Mucosa of gallbladder (tissue), 1 donor: ENCODE measurements at regions not wholly inside any gene's neighbourhood (a gene's known extent, or its start where the extent isn't known, plus 50 kb on each side); places are given as distances from the start of the nearest gene placed in this dataset.

Source experiments
- DNase-seq: peaks from one replicate; pipeline ENCODE4 v3.0.0-alpha.2; 2020; ENCODE audit warnings: low spot score
- donor health status: DM: no; HTN: no; CAD: no.

GRCh38 chr11:19595840-19596751 is 116.5 kb upstream of the NAV2 start:
- DNase-seq, result no peak

GRCh38 chr11:19595499-19595839 is 117.2 kb upstream of the NAV2 start:
- DNase-seq, result no peak

- no peak for DNase-seq
These were observed 118.3 kb upstream of the NAV2 start for GRCh38 chr11:19594326-19594725.

DNA sequence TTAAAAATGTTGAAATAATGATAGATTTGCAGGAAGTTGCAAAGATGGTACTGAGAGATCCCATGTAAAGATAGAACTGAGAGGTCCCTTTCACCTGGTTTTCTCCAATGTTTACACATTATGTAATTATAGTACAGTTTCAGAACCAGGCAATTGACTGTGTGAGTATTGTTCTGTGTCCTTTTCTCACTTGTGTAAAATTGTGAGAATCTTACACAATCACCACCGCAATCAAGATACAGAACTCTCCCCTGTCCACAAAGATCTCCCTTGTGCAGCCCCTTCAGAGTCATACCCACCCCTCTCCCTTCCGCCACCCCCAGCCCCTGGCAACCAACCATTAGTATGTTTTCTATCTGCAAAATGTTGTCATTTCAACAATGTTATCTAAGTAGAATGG is 119.8 kb upstream of the NAV2 start:
- no peak for DNase-seq

DNA sequence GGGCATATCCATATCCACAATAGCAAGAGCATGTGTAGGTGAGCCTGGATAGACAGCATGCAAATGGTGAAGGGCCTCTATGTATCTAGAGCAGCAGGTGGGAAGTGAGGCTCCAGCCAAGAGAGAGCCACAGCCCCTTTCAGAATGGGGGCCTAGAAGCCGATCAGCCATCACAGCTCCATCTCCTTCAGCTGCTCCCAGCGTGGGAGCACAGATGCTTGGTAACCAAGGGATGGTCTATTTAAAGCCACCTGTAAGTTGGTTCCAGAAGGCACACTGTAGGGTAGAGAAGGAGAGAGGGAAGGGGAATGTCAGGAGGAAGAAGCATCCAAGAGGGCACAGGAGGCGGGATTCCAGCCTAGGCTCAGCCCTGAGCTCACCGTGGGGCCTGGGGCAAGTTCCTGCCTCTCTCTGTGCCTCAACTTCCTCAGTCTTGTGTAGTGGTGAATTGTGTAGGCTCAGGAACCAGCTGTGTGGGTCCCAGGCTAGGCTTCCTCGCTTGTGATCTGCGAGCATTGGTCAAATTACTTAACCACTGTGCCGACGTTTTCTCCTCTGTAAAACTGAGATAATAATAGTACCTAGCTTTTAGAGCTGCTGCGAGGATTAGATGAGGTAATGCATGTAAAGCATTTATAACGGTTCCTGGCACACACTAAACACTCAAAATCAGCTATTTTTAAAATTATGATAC is 122.9 kb upstream of the NAV2 start:
- DNase-seq, result no peak

- no peak for DNase-seq
These were observed 124.7 kb upstream of the NAV2 start for GRCh38 chr11:19587979-19588378.

- no peak for DNase-seq
These were observed 132.0 kb upstream of the NAV2 start for GRCh38 chr11:19580646-19581045.

DNA sequence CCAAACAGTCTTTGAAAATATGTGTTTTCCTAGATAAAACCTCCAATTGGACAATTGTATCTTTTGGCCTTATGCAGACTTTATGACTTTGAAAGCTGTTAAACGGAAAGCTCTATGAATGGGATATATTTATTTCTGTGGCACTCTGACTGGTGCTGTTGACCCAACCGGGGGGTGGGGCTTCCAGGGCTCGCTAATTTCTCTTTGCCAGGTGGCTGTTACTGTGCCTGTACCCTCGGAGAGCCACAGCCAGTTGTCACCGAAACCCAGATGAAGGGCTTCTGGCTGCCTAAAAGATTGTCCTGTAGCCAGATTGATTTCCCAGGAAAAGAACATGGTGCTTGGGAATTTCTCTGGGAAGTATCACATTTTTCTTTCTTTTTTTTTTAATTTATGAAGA is 132.7 kb upstream of the NAV2 start:
- DNase-seq, result no peak

DNA sequence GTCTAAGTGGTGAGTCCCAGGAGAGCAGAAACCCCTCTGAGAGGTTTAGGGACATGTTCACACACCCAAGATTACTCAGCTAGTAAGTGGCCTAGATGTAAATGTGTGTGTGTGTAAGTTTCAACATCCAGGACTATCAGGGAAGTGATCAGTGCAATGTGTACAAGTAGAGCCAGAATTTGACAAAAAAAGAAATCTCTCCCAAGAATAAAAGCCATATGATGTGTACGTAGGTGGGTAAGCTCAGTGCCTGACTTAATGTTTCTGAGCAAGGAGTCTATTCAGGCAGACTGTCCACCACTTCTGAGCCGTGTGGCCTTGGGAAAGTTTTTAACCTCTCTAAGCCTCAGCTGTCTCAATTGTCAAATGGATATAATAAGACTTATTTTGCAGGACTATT is 133.8 kb upstream of the NAV2 start:
- DNase-seq, result no peak

- DNase-seq, result peak; percentile 26
These were observed 134.5 kb upstream of the NAV2 start for GRCh38 chr11:19577976-19578619.

DNA sequence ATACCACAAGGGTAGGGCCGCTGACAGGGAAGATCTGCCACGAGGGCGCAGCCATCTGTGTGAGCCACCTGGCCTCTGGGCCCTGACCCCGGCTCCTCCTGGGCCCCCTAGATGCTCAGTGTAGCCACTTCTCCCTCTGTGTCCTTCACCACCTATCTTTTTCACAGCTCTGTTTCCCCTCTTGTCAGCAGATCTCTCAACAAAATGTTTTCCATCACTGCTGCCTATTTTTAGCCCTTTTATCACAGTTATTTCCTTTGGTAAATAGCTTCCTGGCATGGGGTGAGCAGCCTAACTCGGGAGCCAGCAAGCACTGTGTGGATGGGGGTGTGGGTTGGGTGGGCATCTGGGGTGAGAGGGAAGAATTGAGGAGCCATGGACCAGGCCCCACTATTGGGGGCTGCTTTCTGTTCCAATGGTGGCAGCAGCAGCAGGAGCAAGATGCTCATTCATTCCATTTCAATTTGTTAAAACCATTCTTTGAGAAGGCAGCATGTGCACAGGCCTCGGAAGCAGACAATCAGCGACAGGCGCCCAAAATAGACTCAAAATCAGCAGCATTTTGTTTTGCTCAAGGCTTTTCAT is 135.2 kb upstream of the NAV2 start:
- DNase-seq, result no peak

DNA sequence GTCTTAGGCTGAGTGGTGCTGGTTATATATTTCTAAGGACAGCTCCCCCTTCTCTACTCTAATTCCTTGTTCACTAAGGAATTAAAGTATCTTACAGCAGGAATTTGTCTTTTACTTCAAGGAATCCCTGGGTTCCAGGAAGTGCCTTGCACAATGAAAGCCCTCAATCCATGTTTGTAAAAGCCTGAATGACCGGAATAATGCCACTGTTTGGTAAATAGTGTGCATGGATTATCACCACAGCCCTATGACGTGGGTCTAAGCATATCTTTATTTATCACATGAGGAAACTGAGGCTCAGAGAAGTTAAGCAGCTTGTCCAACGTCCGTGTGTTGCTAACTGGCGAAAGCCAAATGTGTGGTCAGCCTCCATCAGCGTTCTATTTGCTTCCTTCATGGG is 135.7 kb upstream of the NAV2 start:
- DNase-seq, result no peak

- DNase-seq, result no peak
These were observed 136.6 kb upstream of the NAV2 start for GRCh38 chr11:19576054-19576453.

GRCh38 chr11:19574916-19575315 is 137.7 kb upstream of the NAV2 start:
- no peak for DNase-seq

- DNase-seq, result no peak
These were observed 139.0 kb upstream of the NAV2 start for GRCh38 chr11:19573666-19574065.

DNA sequence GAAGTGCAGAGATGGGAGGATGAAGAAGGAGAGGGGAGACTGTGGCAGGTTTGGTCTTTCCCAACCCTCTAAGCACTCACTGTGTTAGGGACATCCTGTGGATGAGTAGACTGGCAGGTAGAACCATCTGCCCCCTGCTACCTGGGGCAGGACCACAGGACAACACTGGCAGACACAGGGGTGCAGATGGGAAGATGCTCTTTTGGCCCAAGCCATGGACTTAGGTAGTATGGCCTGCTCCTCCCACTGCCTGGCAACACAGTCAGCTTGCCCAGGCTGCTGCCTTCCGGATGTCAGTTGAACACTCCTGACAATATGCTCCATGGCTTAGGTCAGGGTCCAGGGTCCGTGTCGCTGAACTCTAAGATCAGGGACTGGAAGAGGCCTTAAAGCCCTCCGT is 140.7 kb upstream of the NAV2 start:
- DNase-seq, result no peak

DNA sequence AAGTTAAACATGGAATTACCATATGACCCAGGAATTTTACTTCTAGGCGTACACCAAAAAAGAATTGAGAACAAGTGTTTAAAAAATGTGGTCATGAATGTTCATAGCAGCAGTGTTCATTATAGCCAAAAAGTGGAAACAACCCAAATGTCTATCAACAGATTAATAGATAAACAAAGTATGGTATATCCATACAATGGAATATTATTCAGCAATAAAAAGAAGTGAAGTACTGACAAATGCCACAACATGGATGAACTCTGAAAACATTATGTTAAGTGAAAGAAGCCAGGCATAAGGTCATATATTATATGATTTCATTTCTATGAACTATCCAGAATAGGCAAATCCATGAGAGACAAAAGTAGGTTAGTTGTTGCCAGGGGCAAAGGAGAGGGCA is 141.7 kb upstream of the NAV2 start:
- no peak for DNase-seq

DNA sequence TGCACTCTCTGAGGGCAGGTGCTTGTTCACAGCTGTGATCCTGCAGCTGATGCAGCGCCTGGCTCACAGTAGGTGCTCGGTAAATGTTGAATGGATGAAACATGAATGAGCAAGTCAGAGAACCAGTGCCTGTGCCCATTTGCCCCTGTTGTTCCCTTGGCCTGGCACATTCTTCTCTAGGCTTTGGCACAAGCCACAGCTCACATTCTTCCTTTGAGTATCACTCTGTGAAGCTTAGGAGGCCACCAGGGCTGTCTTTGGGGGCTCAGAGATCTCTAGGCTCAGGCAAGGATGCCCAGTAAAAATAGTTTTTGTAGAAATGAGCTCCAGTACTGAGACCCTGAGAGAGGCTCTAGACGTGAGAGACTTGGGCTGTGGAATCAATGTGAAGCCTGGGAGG is 144.6 kb upstream of the NAV2 start:
- no peak for DNase-seq

- no peak for DNase-seq
These were observed 145.9 kb upstream of the NAV2 start for GRCh38 chr11:19566583-19567379.

GRCh38 chr11:19565639-19566038 is 147.0 kb upstream of the NAV2 start:
- DNase-seq, result no peak

GRCh38 chr11:19562156-19562555 is 150.5 kb upstream of the NAV2 start:
- DNase-seq, result no peak

DNA sequence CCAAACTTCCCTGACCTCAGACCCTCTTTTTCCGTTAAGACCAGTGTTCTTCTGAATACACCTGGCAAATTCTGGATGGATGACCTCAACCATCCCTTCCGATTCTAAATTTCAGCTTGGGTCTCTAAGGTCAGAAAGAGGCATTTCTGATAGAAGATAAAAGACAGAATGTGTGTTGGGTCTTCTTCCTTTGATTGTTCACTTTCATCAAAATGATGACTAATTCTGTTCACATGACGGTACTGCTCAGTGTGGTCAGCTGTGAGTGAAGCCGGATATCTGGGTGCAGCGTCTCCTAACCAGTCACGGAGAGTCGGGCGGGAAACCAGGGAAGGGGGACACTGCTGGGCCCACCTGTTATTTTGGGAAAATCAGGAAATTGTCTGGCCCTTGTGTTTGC is 151.6 kb upstream of the NAV2 start:
- no peak for DNase-seq
